Esophagus mucosa (tissue), 1 donor: ENCODE measurements at regions not wholly inside any gene's neighbourhood (a gene's known extent, or its start where the extent isn't known, plus 50 kb on each side); places are given as distances from the start of the nearest gene placed in this dataset.

ENCODE experiments used
- ATAC-seq: fragments of 200-7000 bp; cut with Tn5 transposase; one replicate; pipeline ENCODE4 v1.9.1; 2020
- donor health status: DM: yes; HTN: yes; CAD: no.

GRCh38 chr3:101172516-101172915, 147.9 kb downstream of the IMPG2 start:
- ATAC-seq, result no peak

- no peak for ATAC-seq
These were observed 148.6 kb downstream of the IMPG2 start for GRCh38 chr3:101171681-101172191.

- no peak for ATAC-seq
These were observed 149.4 kb downstream of the IMPG2 start for GRCh38 chr3:101170806-101171558.

GRCh38 chr3:101170062-101170771, 150.2 kb downstream of the IMPG2 start:
- no peak for ATAC-seq

- no peak for ATAC-seq
These were observed 150.9 kb downstream of the IMPG2 start for GRCh38 chr3:101169516-101169915.

- no peak for ATAC-seq
These were observed 153.0 kb downstream of the IMPG2 start for GRCh38 chr3:101167376-101167775.

GRCh38 chr3:101166150-101166549, 154.2 kb downstream of the IMPG2 start:
- ATAC-seq, result no peak

GRCh38 chr3:101163554-101163953, 156.8 kb downstream of the IMPG2 start:
- ATAC-seq, result no peak

- no peak for ATAC-seq
These were observed 160.9 kb downstream of the IMPG2 start for GRCh38 chr3:101159478-101159877.

GRCh38 chr3:101158374-101158773, 162.0 kb downstream of the IMPG2 start:
- ATAC-seq, result no peak

GRCh38 chr3:101156787-101157345, 163.5 kb downstream of the IMPG2 start:
- ATAC-seq, result no peak

GRCh38 chr3:101155825-101156224, 162.6 kb upstream of the ABI3BP start:
- ATAC-seq, result no peak

GRCh38 chr3:101154401-101154800, 161.2 kb upstream of the ABI3BP start:
- no peak for ATAC-seq

- ATAC-seq, result no peak
These were observed 158.2 kb upstream of the ABI3BP start for GRCh38 chr3:101151286-101151913.

- no peak for ATAC-seq
These were observed 157.3 kb upstream of the ABI3BP start for GRCh38 chr3:101150504-101150903.

GRCh38 chr3:101149707-101150106, 156.5 kb upstream of the ABI3BP start:
- ATAC-seq, result no peak

- ATAC-seq, result no peak
These were observed 156.0 kb upstream of the ABI3BP start for GRCh38 chr3:101149251-101149650.

- ATAC-seq, result no peak
These were observed 154.8 kb upstream of the ABI3BP start for GRCh38 chr3:101148001-101148400.

GRCh38 chr3:101146946-101147345, 153.7 kb upstream of the ABI3BP start:
- no peak for ATAC-seq

GRCh38 chr3:101144105-101144504, 150.9 kb upstream of the ABI3BP start:
- no peak for ATAC-seq

GRCh38 chr3:101143012-101143411, 149.8 kb upstream of the ABI3BP start:
- ATAC-seq, result no peak

GRCh38 chr3:101142160-101142559, 148.9 kb upstream of the ABI3BP start:
- no peak for ATAC-seq

GRCh38 chr3:101141135-101141534, 147.9 kb upstream of the ABI3BP start:
- no peak for ATAC-seq
